Heart right ventricle (tissue), 16 donors: ENCODE measurements at regions not wholly inside any gene's neighbourhood (a gene's known extent, or its start where the extent isn't known, plus 50 kb on each side); places are given as distances from the start of the nearest gene placed in this dataset.

Source experiments
- ATAC-seq, 8 donors: fragments of 200-7000 bp; cut with Tn5 transposase; one replicate each; pipeline ENCODE4 v1.9.1; 2020; ENCODE audit warnings: mild to moderate bottlenecking in 8 of 8, moderate library complexity in 8 of 8, moderate number of reproducible peaks in 1 of 8
- DNase-seq, 2 donors: peaks; one replicate each; pipeline ENCODE4 v3.0.0-alpha.2; 2020
- H3K27ac ChIP-seq, 10 donors: fragments of 200-600 bp; sonication (generic) in 2 of 10; one replicate each; pipeline versions ENCODE4 v1.5.0 to v1.8.0; 2020 to 2022; ENCODE audit warnings: mild to moderate bottlenecking in 3 of 10
- H3K27me3 ChIP-seq, 7 donors: fragments of 200-600 bp; one replicate each; pipeline ENCODE4 v1.8.0; 2021 to 2022; ENCODE audit warnings: mild to moderate bottlenecking in 2 of 7
- H3K36me3 ChIP-seq, 9 donors: fragments of 200-600 bp; sonication (generic) in 1 of 9; one replicate each; pipeline versions ENCODE4 v1.5.0 to v1.8.0; 2020 to 2022; ENCODE audit warnings: mild to moderate bottlenecking in 2 of 9
- H3K4me1 ChIP-seq, 9 donors: fragments of 200-600 bp; sonication (generic) in 1 of 9; one replicate each; pipeline versions ENCODE4 v1.5.0 to v1.8.0; 2020 to 2022; ENCODE audit warnings: mild to moderate bottlenecking in 4 of 9
- H3K4me3 ChIP-seq, 10 donors: fragments of 200-600 bp; sonication (generic) in 2 of 10; one replicate each; pipeline versions ENCODE4 v1.5.0 to v1.8.0; 2020 to 2022; ENCODE audit warnings: mild to moderate bottlenecking in 7 of 10, moderate library complexity in 2 of 10
- H3K9me3 ChIP-seq, 11 donors: fragments of 200-600 bp in 10 of 11; sonication (generic) in 2 of 11; one replicate each; pipeline versions ENCODE4 v1.5.0 to v1.8.0; 2013 to 2022; ENCODE audit warnings: mild to moderate bottlenecking in 2 of 11, control low read depth in 1 of 11, moderate library complexity in 1 of 11
- WGBS, 2 donors: extraction: QIAGEN DNeasy Blood & Tissue Kit; methylation state at CpG; one replicate each; pipeline ENCODE4 v1.1.7; 2013; ENCODE audit warnings: inconsistent platforms in 1 of 2; 5-methylcytosine and 5-hydroxymethylcytosine counted together
- intact Hi-C, 10 donors: fragments of 100-400 bp; cut with DNase I; formaldehyde crosslinking; loops; one replicate each; pipeline versions ENCODE4 v1.11.1 to v1.14.2; 2022
- TF ChIP-seq, protein P1 (sequence below), 9 donors: fragments of 200-600 bp; sonication (generic) in 2 of 9; IDR thresholded peaks; one replicate each; pipeline versions ENCODE4 v1.5.0 to v1.8.0; 2021 to 2022; ENCODE audit warnings: antibody characterized with exemption in 9 of 9, mild to moderate bottlenecking in 5 of 9, moderate library complexity in 1 of 9
- donor health status: Arrhythmogenic right ventricular cardiomyopathy.
- donor health status: ischemic (EF 13 %, LVEDD 7.1; RV severe dilation, severe dysfunction).
- donor health status: healthy with polysubstance abuse.
- donor health status: DM: no; HTN: yes; CAD: no.
- donor health status: DM: no; HTN: no; CAD: no.
- donor health status: ischemic (EF 25% LVEDD 6.9; RV normal size, moderate dysfunction).
- donor health status: ischemic (EF 25% LVEDD 5.7; RV mildly dilated, moderate dysfunction).
- donor health status: healthy.
- donor health status: DM: yes; HTN: yes; CAD: no.
- donor health status: Ischemic cardiomyopathy.
- donor health status: ischemic (EF 35%, LVEDD 5.7; RV mildly dilated, moderate dysfunction).
- donor health status: nonischemic (EF 11% LVEDD 7.7; RV severe dilation, severe dysfunction).
- donor health status: DM: yes; HTN: yes; CAD: no.
- donor health status: PGD.
- donor health status: ischemic (EF 29% LVEDD 5.4; RV normal size, mild dysfunction).
- donor health status: nonischemic (EF 23%, LVEDD 6.1; RV moderate dilation, normal function).

DNA sequence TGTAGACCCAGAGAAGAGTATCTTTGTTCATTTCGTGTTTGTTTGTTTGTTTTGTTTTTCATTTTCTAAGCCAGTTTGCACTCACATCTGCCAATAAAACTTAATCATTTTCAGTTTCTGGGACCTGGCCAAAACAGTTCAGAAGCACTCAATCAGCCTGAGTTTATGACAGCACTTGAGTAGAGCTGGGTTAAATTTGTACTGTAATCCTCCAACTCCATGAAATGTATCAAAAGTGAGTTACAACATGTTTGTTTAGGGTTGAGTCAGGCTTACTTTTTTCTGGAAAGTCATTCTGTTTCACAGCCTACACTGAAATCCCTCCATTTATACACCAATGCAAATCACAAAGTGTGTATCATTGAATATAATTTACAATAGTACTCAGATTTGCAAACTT is 91.9 kb downstream of the ZWINT start:
- DNase-seq (no peak), ATAC-seq (no peak)
- Histone ChIP-seq H3K9me3 (no peaks in the 10 kb centered on the region), H3K27me3 (no peaks in the 10 kb centered on the region), H3K4me3 (no peak overlapping the region), H3K4me1 (no peaks in the 10 kb centered on the region), H3K36me3 (no peaks in the 10 kb centered on the region), H3K27ac (no peak overlapping the region)
- TF ChIP-seq, protein P1, sequence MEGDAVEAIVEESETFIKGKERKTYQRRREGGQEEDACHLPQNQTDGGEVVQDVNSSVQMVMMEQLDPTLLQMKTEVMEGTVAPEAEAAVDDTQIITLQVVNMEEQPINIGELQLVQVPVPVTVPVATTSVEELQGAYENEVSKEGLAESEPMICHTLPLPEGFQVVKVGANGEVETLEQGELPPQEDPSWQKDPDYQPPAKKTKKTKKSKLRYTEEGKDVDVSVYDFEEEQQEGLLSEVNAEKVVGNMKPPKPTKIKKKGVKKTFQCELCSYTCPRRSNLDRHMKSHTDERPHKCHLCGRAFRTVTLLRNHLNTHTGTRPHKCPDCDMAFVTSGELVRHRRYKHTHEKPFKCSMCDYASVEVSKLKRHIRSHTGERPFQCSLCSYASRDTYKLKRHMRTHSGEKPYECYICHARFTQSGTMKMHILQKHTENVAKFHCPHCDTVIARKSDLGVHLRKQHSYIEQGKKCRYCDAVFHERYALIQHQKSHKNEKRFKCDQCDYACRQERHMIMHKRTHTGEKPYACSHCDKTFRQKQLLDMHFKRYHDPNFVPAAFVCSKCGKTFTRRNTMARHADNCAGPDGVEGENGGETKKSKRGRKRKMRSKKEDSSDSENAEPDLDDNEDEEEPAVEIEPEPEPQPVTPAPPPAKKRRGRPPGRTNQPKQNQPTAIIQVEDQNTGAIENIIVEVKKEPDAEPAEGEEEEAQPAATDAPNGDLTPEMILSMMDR (IDR thresholded peaks at IDR 0.05), result no peak
- 22 to 50% methylated on average over 1 of the region's 1 CpG for WGBS, 2 donors
- intact Hi-C loops, result loop anchor here in 1 of 10 donors (5.0 kb wide), 1 partner anchor 677 kb away; no protein-coding TSS in a partner anchor

DNA sequence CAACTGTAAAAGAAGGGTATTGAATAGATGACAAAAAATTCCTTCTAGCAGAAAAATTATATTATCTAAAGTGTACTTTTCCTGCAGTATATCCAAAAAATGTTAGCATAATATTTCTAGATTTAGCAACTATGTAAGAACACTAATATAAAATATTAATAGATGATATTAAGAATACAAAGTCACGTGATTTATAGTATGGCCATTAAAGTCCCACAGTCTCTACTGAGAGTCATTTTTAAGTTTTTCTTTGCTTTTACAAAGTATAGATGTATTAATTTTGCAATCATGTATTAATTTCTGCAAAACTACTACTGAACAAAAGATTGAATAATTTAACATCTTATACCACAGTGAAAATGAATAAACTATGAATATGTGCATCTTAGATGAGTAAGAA is 94.9 kb downstream of the ZWINT start:
- intact Hi-C loops, result loop anchor here in 1 of 10 donors (5.0 kb wide), 1 partner anchor 674 kb away; no protein-coding TSS in a partner anchor
- no peaks in the 10 kb centered on the region for H3K36me3 ChIP-seq
- H3K9me3 ChIP-seq, result no peaks in the 10 kb centered on the region
- no peak for DNase-seq
- H3K4me3 ChIP-seq, result no peak overlapping the region
- no peaks in the 10 kb centered on the region for H3K27me3 ChIP-seq
- 88 to 90% methylated on average over 1 of the region's 1 CpG for WGBS, 2 donors
- TF ChIP-seq, protein P1 (IDR thresholded peaks at IDR 0.05), result no peak
- H3K4me1 ChIP-seq, result no peaks in the 10 kb centered on the region
- ATAC-seq, result no peak
- H3K27ac ChIP-seq, result no peak overlapping the region

DNA sequence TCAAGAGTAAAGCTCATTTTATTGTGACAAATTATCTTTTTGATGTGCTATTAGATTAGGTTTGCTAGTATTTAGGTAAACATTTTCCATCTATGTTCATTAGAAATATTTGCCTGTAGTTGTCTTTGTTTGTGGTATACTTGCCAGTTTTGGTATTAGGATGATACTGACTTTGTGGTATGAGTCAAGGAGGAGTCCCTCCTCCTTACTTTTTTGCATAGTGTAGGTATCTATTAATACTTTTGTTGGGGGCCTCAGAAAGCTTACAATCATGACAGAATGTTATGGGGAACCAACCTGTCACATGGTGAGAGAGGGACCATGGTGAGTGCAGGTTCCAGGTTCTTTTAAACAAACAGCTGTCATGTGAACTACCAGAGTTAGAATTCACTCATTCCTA is 102.1 kb downstream of the ZWINT start:
- Histone ChIP-seq H3K4me1 (no peaks in the 10 kb centered on the region), H3K27ac (no peak overlapping the region), H3K36me3 (no peaks in the 10 kb centered on the region), H3K9me3 (peaks cover 0 to 8% (median 0%) of the 10 kb centered on the region in 11 donors), H3K27me3 (no peaks in the 10 kb centered on the region), H3K4me3 (no peak overlapping the region)
- TF ChIP-seq, protein P1 (IDR thresholded peaks at IDR 0.05), result no peak
- DNase-seq (no peak), ATAC-seq (no peak)
- intact Hi-C loops, result no loop called here

DNA sequence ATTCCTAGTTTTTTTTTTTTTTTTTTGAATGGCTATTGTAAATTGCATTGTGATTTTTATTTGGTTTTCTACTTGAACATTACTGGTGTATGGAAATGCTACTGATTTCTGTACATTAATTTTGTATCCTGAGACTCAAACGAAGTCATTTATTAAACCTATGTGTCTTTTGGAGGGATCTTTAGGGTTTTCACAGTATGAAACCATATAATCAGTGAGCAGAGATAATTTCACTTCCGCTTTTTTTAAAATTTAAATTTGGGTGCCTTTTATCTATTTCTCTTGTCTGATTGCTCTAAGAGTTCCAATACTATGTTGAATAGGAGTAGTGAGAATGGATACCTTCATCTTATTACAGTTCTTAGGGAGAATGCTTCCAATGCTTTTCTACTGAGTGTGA is 102.7 kb downstream of the ZWINT start:
- no peaks in the 10 kb centered on the region for H3K4me1 ChIP-seq
- H3K27ac ChIP-seq, result no peak overlapping the region
- TF ChIP-seq, protein P1 (IDR thresholded peaks at IDR 0.05), result no peak
- H3K27me3 ChIP-seq, result no peaks in the 10 kb centered on the region
- no peak for ATAC-seq
- no peaks in the 10 kb centered on the region for H3K36me3 ChIP-seq
- H3K9me3 ChIP-seq, result peaks cover 0 to 14% (median 0%) of the 10 kb centered on the region in 11 donors
- 55 to 66% methylated on average over 2 of the region's 2 CpGs for WGBS, 2 donors
- intact Hi-C loops, result no loop called here
- H3K4me3 ChIP-seq, result no peak overlapping the region
- no peak for DNase-seq
